ENCODE measurements at regions not wholly inside any gene's neighbourhood (a gene's known extent, or its start where the extent isn't known, plus 50 kb on each side); places are given as distances from the start of the nearest gene placed in this dataset.

DNA sequence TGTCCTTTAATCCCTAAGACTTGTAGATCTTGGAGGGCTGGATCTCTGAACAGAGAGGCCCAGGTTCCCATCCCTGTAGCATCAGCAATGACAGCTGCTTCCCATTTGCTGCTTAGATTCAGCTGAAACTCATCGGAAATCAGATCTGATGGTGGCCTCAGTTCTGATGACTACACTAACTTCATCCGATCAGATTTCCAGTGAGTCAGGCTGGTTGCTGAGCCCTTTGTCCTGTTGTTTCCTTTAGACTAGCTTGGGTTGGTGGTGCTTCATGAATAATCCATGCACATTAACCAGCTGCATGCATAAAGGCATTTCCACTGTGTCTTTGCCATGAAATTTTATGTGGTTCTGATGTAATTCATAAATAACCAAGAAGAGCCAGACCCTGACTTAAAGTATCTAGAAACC, 195.2 kb upstream of the TUT7 start:
- H3K4me1 Mint-ChIP-seq, result no peaks in the 10 kb centered on the region
- H3K4me3 Mint-ChIP-seq, result no peak overlapping the region
- no peak for ATAC-seq (replicated peaks in 1 of 4)
- no peaks in the 10 kb centered on the region for H3K4me1 ChIP-seq (ENCODE audit: control insufficient read depth in 1 of 2, extremely low read depth in 1 of 2, insufficient read depth in 2 of 2, low read length in 2 of 2)
- POLR2A ChIA-PET, result no interaction called here
- no peaks in the 10 kb centered on the region for H3K36me3 ChIP-seq (ENCODE audit: control insufficient read depth in 2 of 2, extremely low read depth in 1 of 2, insufficient read depth in 1 of 2, low read length in 1 of 2)
- peaks cover 0 to 7% of the 10 kb centered on the region in 2 experiments for H3K27me3 ChIP-seq (replicated peaks in 1 of 2; ENCODE audit: control insufficient read depth in 2 of 2, extremely low read depth in 1 of 2, insufficient read depth in 2 of 2, low read length in 1 of 2)
- peaks cover 0 to 4% (median 0%) of the 10 kb centered on the region in 3 donors for H3K9me3 Mint-ChIP-seq
- H3K9me3 ChIP-seq, result no peaks in the 10 kb centered on the region
- DNase-seq, result no peak
- peaks cover 11 to 21% of the 10 kb centered on the region in 2 donors for H3K27me3 Mint-ChIP-seq
- no peaks in the 10 kb centered on the region for H3K36me3 Mint-ChIP-seq
- H3K27ac ChIP-seq (ENCODE audit: low read length), result no peak overlapping the region
- H3K4me3 ChIP-seq (ENCODE audit: control insufficient read depth in 1 of 2, extremely low read depth in 1 of 2, low read length in 1 of 2), result no peak overlapping the region
- H3K27ac Mint-ChIP-seq, result no peak overlapping the region
- CTCF ChIA-PET, result no interaction called here
- 100% methylated on average over 1 of the region's 2 CpGs for WGBS (ENCODE audit: insufficient coverage)

DNA sequence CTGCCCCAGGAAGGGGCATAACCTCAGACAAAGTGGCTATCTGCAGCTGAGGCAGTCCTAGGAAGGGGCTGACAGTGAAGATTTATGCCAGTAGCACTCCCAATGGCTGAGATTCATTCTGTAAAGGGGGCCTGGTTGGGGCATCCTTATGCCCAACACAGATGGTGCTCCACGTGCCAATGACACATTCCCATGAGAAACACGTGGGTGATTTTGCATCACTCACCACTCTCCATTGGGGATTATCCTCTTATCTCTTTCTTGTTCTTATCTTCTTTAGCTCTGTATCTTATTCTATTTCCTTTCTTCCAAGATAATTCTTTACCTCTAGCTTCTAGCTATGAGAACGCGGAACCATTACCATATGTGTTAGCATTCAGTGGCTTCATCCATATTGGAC, 194.0 kb upstream of the TUT7 start:
- H3K27ac Mint-ChIP-seq, result no peak overlapping the region
- no peaks in the 10 kb centered on the region for H3K36me3 ChIP-seq (ENCODE audit: control insufficient read depth in 2 of 2, extremely low read depth in 1 of 2, insufficient read depth in 1 of 2, low read length in 1 of 2)
- WGBS (ENCODE audit: insufficient coverage), result 95% methylated on average over 4 of the region's 4 CpGs
- no peaks in the 10 kb centered on the region for H3K9me3 ChIP-seq
- H3K36me3 Mint-ChIP-seq, result no peaks in the 10 kb centered on the region
- H3K4me1 Mint-ChIP-seq, result no peaks in the 10 kb centered on the region
- peaks cover 8 to 15% of the 10 kb centered on the region in 2 donors for H3K27me3 Mint-ChIP-seq
- ChIA-PET CTCF (no interaction called here), POLR2A (no interaction called here)
- no peak for DNase-seq
- no peaks in the 10 kb centered on the region for H3K4me1 ChIP-seq (ENCODE audit: control insufficient read depth in 1 of 2, extremely low read depth in 1 of 2, insufficient read depth in 2 of 2, low read length in 2 of 2)
- no peak for ATAC-seq (replicated peaks in 1 of 4)
- H3K4me3 ChIP-seq (ENCODE audit: control insufficient read depth in 1 of 2, extremely low read depth in 1 of 2, low read length in 1 of 2), result no peak overlapping the region
- H3K9me3 Mint-ChIP-seq, result peaks cover 0 to 4% (median 0%) of the 10 kb centered on the region in 3 donors
- no peak overlapping the region for H3K27ac ChIP-seq (ENCODE audit: low read length)
- H3K27me3 ChIP-seq (replicated peaks in 1 of 2; ENCODE audit: control insufficient read depth in 2 of 2, extremely low read depth in 1 of 2, insufficient read depth in 2 of 2, low read length in 1 of 2), result peaks cover 0 to 7% of the 10 kb centered on the region in 2 experiments
- H3K4me3 Mint-ChIP-seq, result no peak overlapping the region

DNA sequence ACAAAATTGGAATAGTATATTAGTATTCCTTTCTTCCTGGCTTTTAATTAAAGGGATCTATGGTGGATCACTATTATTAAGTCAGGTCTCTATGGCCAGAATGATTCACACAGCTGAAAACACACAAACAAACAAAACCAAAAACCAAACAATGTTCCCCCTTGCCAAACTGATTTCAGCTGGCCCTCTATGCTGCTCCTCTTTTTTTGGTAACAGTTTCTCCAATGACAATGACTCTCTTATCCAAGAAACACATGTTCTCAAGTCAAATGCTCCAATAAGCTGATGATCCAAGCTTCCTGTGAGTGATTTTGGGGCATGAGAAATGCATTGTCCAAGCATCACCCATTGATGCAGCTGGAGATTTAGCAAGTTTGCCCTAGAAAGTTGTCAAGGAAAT, 193.4 kb upstream of the TUT7 start:
- no peaks in the 10 kb centered on the region for H3K4me1 Mint-ChIP-seq
- H3K36me3 ChIP-seq (ENCODE audit: control insufficient read depth in 2 of 2, extremely low read depth in 1 of 2, insufficient read depth in 1 of 2, low read length in 1 of 2), result no peaks in the 10 kb centered on the region
- H3K9me3 Mint-ChIP-seq, result peaks cover 0 to 4% (median 0%) of the 10 kb centered on the region in 3 donors
- H3K4me1 ChIP-seq (ENCODE audit: control insufficient read depth in 1 of 2, extremely low read depth in 1 of 2, insufficient read depth in 2 of 2, low read length in 2 of 2), result no peaks in the 10 kb centered on the region
- H3K4me3 ChIP-seq (ENCODE audit: control insufficient read depth in 1 of 2, extremely low read depth in 1 of 2, low read length in 1 of 2), result no peak overlapping the region
- no peak overlapping the region for H3K4me3 Mint-ChIP-seq
- no peak overlapping the region for H3K27ac Mint-ChIP-seq
- ChIA-PET POLR2A (no interaction called here), CTCF (no interaction called here)
- DNase-seq (no peak), ATAC-seq (replicated peaks in 1 of 4) (no peak)
- H3K27me3 ChIP-seq (replicated peaks in 1 of 2; ENCODE audit: control insufficient read depth in 2 of 2, extremely low read depth in 1 of 2, insufficient read depth in 2 of 2, low read length in 1 of 2), result peaks cover 0 to 7% of the 10 kb centered on the region in 2 experiments
- H3K36me3 Mint-ChIP-seq, result no peaks in the 10 kb centered on the region
- no peak overlapping the region for H3K27ac ChIP-seq (ENCODE audit: low read length)
- H3K9me3 ChIP-seq, result no peaks in the 10 kb centered on the region
- H3K27me3 Mint-ChIP-seq, result peaks cover 3 to 10% of the 10 kb centered on the region in 2 donors

DNA sequence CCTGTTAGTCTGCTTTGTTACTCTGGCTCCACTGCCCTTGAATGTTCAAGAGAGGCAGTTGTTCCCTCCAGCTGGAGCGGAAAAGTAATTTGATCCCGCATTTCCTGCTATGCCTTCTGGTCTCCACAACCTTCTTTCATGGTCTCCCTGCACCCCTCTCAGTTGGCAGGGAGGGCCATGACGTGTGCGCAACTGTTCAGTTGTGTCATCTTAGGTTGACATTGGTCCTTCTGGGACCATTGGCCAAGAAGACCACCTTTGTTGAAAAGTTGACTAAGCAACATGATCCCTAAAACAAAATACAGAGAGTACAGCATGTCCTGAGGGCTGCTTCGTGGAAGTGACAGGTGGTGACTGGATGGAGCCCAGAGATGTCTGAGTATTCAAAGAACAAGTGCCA, 192.5 kb upstream of the TUT7 start:
- peaks cover 3 to 9% of the 10 kb centered on the region in 2 donors for H3K27me3 Mint-ChIP-seq
- DNase-seq (no peak), ATAC-seq (replicated peaks in 1 of 4) (no peak)
- ChIA-PET POLR2A (no interaction called here), CTCF (interaction anchor here in 1 of 2 donors (1.1 kb wide), 1 partner anchor 19 kb away, joined by 3 read pairs; no protein-coding TSS in a partner anchor)
- WGBS (ENCODE audit: insufficient coverage), result 100% methylated on average over 1 of the region's 5 CpGs
- H3K4me1 ChIP-seq (ENCODE audit: control insufficient read depth in 1 of 2, extremely low read depth in 1 of 2, insufficient read depth in 2 of 2, low read length in 2 of 2), result no peaks in the 10 kb centered on the region
- no peak overlapping the region for H3K27ac ChIP-seq (ENCODE audit: low read length)
- no peaks in the 10 kb centered on the region for H3K36me3 Mint-ChIP-seq
- peak overlapping the region in 1 of 2 donors; percentile 45 for H3K27ac Mint-ChIP-seq
- H3K4me3 ChIP-seq (ENCODE audit: control insufficient read depth in 1 of 2, extremely low read depth in 1 of 2, low read length in 1 of 2), result no peak overlapping the region
- H3K27me3 ChIP-seq (replicated peaks in 1 of 2; ENCODE audit: control insufficient read depth in 2 of 2, extremely low read depth in 1 of 2, insufficient read depth in 2 of 2, low read length in 1 of 2), result peaks cover 0 to 7% of the 10 kb centered on the region in 2 experiments
- H3K4me1 Mint-ChIP-seq, result no peaks in the 10 kb centered on the region
- H3K36me3 ChIP-seq (ENCODE audit: control insufficient read depth in 2 of 2, extremely low read depth in 1 of 2, insufficient read depth in 1 of 2, low read length in 1 of 2), result no peaks in the 10 kb centered on the region
- H3K9me3 Mint-ChIP-seq, result peaks cover 0 to 4% (median 0%) of the 10 kb centered on the region in 3 donors
- no peaks in the 10 kb centered on the region for H3K9me3 ChIP-seq
- no peak overlapping the region for H3K4me3 Mint-ChIP-seq

DNA sequence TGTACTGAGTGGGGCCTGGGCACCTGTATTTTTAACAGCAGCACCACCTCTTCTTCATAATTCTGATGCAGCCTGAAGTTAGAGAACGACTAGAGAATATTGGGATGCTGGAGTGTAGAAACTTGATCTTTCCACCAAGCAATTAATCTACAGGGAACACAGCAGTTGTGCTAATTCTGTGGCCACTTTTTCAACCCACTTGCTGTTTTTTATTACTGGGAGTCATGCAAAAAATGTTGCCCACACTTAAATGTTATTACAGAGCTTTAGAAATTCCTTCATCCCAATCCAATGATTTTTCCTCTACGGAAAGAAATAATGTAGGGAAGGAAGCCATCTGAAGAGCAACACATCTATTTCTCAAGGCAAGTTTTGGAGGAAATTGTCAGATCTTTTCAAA, 190.9 kb upstream of the TUT7 start:
- CTCF ChIA-PET, result no interaction called here
- H3K27me3 Mint-ChIP-seq, result peaks cover 3 to 4% of the 10 kb centered on the region in 2 donors
- no peak overlapping the region for H3K4me3 Mint-ChIP-seq
- H3K36me3 Mint-ChIP-seq, result no peaks in the 10 kb centered on the region
- ATAC-seq (replicated peaks in 1 of 4), result no peak
- H3K36me3 ChIP-seq (ENCODE audit: control insufficient read depth in 2 of 2, extremely low read depth in 1 of 2, insufficient read depth in 1 of 2, low read length in 1 of 2), result no peaks in the 10 kb centered on the region
- no peak overlapping the region for H3K27ac Mint-ChIP-seq
- peaks cover 0 to 7% of the 10 kb centered on the region in 2 experiments for H3K27me3 ChIP-seq (replicated peaks in 1 of 2; ENCODE audit: control insufficient read depth in 2 of 2, extremely low read depth in 1 of 2, insufficient read depth in 2 of 2, low read length in 1 of 2)
- H3K27ac ChIP-seq (ENCODE audit: low read length), result no peak overlapping the region
- POLR2A ChIA-PET, result no interaction called here
- H3K4me3 ChIP-seq (ENCODE audit: control insufficient read depth in 1 of 2, extremely low read depth in 1 of 2, low read length in 1 of 2), result no peak overlapping the region
- no peaks in the 10 kb centered on the region for H3K4me1 Mint-ChIP-seq
- no peaks in the 10 kb centered on the region for H3K4me1 ChIP-seq (ENCODE audit: control insufficient read depth in 1 of 2, extremely low read depth in 1 of 2, insufficient read depth in 2 of 2, low read length in 2 of 2)
- H3K9me3 ChIP-seq, result no peaks in the 10 kb centered on the region
- H3K9me3 Mint-ChIP-seq, result peaks cover 0 to 4% (median 0%) of the 10 kb centered on the region in 3 donors
- WGBS (ENCODE audit: insufficient coverage), result no CpG with 5 or more reads among the region's 2 CpGs
- DNase-seq, result no peak

DNA sequence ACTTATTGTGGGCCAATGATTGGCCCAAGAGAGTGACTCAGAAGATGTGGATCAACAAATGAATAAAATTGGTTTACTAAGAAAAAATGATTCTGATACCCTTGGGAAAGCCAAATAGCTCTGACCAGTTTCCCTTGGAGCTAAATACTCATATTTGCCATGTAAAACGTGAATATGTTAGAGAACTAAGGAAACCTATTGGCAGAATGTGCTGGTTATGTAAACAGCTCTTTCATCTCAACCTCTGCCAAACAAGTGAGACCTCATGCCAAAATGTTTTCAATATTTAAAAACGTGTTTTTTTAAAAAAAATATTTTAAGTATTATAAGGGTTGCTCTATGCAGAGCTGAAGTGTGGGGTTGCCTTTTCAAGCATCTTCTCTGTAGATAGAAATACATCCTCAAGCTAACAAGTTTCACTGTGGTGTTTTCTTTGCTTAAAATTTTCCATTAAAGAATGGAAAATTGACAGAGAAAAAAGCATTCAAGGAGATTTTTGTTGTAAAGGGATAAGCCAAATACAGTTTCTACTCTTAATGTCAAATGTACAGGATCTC, 186.9 kb upstream of the TUT7 start:
- ChIA-PET POLR2A (no interaction called here), CTCF (no interaction called here)
- H3K4me1 ChIP-seq (ENCODE audit: control insufficient read depth in 1 of 2, extremely low read depth in 1 of 2, insufficient read depth in 2 of 2, low read length in 2 of 2), result no peaks in the 10 kb centered on the region
- H3K27me3 Mint-ChIP-seq, result peaks cover 3 to 4% of the 10 kb centered on the region in 2 donors
- H3K9me3 Mint-ChIP-seq, result no peaks in the 10 kb centered on the region
- DNase-seq (no peak), ATAC-seq (replicated peaks in 1 of 4) (no peak)
- H3K27ac Mint-ChIP-seq, result no peak overlapping the region
- H3K4me3 Mint-ChIP-seq, result no peak overlapping the region
- no peak overlapping the region for H3K27ac ChIP-seq (ENCODE audit: low read length)
- peaks cover 0 to 6% of the 10 kb centered on the region in 2 experiments for H3K27me3 ChIP-seq (replicated peaks in 1 of 2; ENCODE audit: control insufficient read depth in 2 of 2, extremely low read depth in 1 of 2, insufficient read depth in 2 of 2, low read length in 1 of 2)
- H3K4me1 Mint-ChIP-seq, result no peaks in the 10 kb centered on the region
- no peaks in the 10 kb centered on the region for H3K36me3 Mint-ChIP-seq
- H3K36me3 ChIP-seq (ENCODE audit: control insufficient read depth in 2 of 2, extremely low read depth in 1 of 2, insufficient read depth in 1 of 2, low read length in 1 of 2), result no peaks in the 10 kb centered on the region
- WGBS (ENCODE audit: insufficient coverage), result 60% methylated on average over 1 of the region's 2 CpGs
- H3K4me3 ChIP-seq (ENCODE audit: control insufficient read depth in 1 of 2, extremely low read depth in 1 of 2, low read length in 1 of 2), result no peak overlapping the region
- no peaks in the 10 kb centered on the region for H3K9me3 ChIP-seq

DNA sequence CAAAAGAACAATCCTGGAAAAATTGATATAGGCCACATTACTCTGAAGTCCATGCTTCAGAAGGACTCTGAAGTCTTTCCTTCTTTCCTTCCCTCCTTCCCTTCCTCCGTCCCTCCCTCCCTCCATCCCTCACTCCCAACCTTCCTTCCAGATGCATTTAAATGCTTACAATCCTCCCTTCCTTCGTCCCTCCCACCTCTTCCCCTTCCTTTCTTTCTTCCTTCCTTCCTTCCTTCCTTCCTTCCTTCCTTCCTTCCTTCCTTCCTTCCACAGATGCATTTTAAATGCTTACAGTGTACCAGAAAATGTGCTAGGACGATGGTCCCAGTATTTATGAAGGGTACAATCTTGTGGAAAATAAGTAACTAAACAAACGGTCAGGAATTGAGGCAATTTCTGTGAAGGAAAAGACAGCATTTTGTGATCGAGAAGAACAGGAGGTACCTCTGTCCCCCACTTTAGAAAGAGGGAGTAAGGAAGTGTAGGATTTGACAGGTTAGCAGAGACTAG, 181.3 kb upstream of the TUT7 start:
- WGBS (ENCODE audit: insufficient coverage), result 58% methylated on average over 4 of the region's 5 CpGs
- Mint-ChIP-seq H3K4me1 (no peaks in the 10 kb centered on the region), H3K4me3 (no peak overlapping the region), H3K36me3 (no peaks in the 10 kb centered on the region), H3K9me3 (no peaks in the 10 kb centered on the region), H3K27ac (no peak overlapping the region), H3K27me3 (peaks cover 7 to 10% of the 10 kb centered on the region in 2 donors)
- POLR2A ChIA-PET, result no interaction called here
- no peaks in the 10 kb centered on the region for H3K36me3 ChIP-seq (ENCODE audit: control insufficient read depth in 2 of 2, extremely low read depth in 1 of 2, insufficient read depth in 1 of 2, low read length in 1 of 2)
- CTCF ChIA-PET, result no interaction called here
- H3K9me3 ChIP-seq, result no peaks in the 10 kb centered on the region
- H3K27me3 ChIP-seq (replicated peaks in 1 of 2; ENCODE audit: control insufficient read depth in 2 of 2, extremely low read depth in 1 of 2, insufficient read depth in 2 of 2, low read length in 1 of 2), result peaks cover 0 to 8% of the 10 kb centered on the region in 2 experiments
- H3K4me3 ChIP-seq (ENCODE audit: control insufficient read depth in 1 of 2, extremely low read depth in 1 of 2, low read length in 1 of 2), result no peak overlapping the region
- DNase-seq (no peak), ATAC-seq (replicated peaks in 1 of 4) (no peak)
- no peaks in the 10 kb centered on the region for H3K4me1 ChIP-seq (ENCODE audit: control insufficient read depth in 1 of 2, extremely low read depth in 1 of 2, insufficient read depth in 2 of 2, low read length in 2 of 2)
- H3K27ac ChIP-seq (ENCODE audit: low read length), result no peak overlapping the region
